HG03103 (cell line): ENCODE measurements at regions not wholly inside any gene's neighbourhood (a gene's known extent, or its start where the extent isn't known, plus 50 kb on each side); places are given as distances from the start of the nearest gene placed in this dataset.
"Not testable (repeated sequence)": the region's sequence is repeated elsewhere in the genome, so short reads cannot be mapped to it uniquely, and the experiment has no call there.

Source experiments
- ATAC-seq: cut with Tn5 transposase; IDR thresholded peaks from one replicate; pipeline ENCODE4 v1.9.1; 2021; ENCODE audit warnings: low read depth; ENCODE audit not compliant: unreplicated experiment

DNA sequence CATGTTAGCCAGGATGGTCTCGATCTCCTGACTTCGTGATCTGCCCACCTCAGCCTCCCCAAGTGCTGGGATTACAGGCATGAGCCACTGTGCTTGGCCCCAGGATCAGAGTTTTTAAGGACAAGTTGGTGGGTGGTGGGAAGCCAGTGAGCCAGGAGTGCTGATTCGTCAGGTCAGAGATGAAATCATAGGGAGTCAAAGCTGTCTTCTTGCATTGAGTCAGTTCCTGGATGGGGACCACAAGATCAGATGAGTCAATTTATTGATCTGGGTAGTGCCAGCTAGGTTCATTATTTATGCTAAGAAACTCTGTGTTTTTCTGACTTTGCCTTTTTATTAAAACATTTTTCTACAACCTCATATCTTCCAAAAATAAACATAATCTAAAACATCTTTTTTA, 423.8 kb downstream of the ARL4A start:
- ATAC-seq: no peak

GRCh38 chr7:13114240-13114639, 426.8 kb downstream of the ARL4A start:
- not testable (repeated sequence) for ATAC-seq

DNA sequence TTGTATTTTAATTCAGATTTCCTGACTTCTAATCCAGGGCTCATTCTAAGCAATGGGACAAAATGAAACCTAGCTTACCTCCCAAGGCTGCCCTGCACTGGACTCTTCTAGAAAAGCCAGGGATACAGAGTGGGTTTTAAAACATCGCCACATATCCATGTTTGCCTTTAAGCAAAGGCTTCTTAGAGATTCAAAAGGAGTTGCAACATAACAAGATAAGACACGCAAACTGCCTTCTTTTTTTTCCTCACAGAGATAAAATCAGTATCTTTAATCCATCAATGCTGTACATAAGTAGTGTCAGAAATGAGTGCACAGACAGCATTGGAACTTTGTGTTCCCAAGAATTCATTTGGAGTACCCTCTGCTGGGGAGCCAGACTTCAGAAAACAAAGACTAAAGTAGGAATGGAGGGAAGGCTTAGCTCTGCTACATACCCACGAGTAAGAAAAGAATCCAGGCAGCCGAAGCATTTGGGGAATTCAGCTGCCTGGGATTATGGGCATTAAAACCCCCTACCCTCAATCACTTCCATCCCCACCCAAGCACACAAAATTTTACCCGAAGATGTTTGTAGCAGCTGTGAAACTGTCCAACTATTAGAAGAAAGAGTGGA, 427.8 kb downstream of the ARL4A start:
- ATAC-seq: no peak

DNA sequence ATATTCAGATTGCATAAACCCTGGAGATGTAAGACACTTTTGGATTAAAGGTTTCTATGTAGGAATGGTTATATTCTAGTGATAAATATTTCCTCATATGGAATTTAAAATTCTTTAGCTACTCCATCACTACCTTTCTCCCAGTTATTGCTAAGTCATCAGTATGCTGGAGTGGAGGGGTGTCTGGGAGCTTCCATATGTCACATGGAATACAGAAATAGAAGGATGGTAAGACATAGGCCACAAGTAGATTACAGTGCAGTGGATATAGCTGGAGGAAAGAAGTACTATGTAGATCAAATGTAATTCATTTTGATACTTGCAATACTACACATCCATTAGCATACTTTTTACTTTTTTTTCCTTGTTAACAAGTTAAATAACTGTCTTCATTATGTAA, 428.4 kb downstream of the ARL4A start:
- ATAC-seq: no peak

DNA sequence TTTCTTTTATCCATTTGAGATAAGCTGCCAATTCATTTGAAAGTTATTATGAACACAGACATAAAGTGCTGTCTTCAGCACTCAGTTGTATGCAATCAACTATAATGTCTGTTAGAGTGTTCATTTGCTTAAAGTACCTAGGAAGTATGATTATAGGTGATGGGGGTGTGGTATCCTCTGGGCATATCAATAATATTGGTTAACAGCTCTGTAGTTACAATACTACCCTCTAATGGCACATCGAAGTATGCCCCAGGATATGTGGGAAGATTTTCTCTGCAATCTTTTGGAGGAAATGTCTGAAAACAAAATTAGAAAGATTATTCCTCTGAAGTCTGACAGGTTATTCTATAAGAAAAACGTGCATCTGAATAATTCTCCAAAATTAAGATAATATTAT, 429.7 kb downstream of the ARL4A start:
- ATAC-seq: no peak

DNA sequence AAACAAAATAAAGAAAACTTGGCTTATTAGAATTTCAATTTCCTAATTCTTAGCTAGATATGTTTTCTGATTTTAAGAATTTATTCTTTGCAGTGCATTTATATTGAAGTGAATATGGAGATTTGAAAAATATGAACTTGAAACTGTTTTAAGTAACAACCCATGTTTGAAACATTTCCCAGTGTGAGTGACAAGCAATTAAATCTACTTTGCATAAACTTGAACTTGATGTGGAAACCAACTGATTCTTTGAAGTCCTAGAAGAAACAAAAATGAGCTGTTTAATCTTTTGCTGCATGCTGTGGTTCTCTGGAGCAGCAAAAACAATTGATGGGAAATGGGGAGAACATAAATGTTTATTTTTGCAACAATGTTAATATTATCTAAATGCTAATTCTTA, 430.2 kb downstream of the ARL4A start:
- no peak for ATAC-seq

DNA sequence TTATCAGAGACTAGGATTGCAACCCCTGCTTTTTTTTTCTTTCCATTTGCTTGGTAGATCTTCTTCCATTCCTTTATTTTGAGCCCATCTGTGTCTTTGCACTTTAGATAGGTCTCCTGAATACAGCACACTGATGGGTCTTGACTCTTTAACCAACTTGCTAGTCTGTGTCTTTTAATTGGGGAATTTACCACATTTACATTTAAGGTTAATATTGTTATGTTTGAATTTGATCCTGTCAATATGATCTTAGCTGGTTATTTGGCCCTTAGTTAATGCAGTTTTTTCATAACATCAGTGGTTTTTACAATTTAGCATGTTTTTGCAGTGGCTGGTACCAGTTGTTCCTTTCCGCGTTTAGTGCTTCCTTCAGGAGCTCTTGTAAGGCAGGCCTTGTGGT, 437.2 kb downstream of the ARL4A start:
- ATAC-seq: not testable (repeated sequence)

DNA sequence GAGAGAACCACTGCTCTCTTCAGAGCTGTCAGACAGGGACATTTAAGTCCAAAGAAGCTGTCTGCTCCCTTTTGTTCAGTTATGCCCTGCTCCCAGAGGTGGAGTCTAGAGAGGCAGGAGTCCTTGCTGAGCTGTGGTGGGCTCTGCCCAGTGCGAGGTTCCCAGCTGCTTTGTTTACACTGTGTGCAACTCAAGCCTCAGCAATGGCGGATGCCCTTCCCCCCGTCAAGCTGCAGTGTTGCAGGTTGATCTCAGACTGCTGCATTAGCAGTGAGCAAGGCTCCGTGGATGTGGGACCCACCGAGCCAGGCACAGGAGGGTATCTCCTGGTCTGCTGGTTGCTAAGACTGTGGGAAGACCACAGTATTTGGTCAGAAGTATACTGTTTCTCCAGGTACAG, 438.9 kb downstream of the ARL4A start:
- no peak for ATAC-seq

- no peak for ATAC-seq
Observed at GRCh38 chr7:13130321-13130720, 442.9 kb downstream of the ARL4A start.

- ATAC-seq: not testable (repeated sequence)
Observed at GRCh38 chr7:13130906-13131305, 443.5 kb downstream of the ARL4A start.

GRCh38 chr7:13132314-13132713, 444.9 kb downstream of the ARL4A start:
- ATAC-seq: no peak

GRCh38 chr7:13136345-13136744, 448.9 kb downstream of the ARL4A start:
- ATAC-seq: not testable (repeated sequence)

DNA sequence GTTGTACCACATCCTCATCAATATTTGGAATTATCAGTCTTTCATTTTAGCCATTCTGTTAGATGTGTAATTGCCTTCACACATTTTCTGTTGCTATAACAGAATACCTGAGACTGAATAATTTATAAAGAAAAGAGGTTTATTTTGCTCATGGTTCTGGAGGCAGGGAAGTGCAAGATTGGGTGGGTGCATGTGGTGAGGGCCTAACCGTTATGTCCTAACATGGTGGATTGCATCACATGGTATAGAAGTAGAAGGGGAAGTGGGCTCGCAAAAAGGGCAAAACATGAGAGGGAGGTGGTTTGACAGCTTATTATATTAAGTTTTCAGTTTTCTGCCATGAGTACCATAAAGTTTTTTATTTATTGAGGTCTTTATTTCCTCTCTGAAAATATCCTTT, 452.0 kb downstream of the ARL4A start:
- ATAC-seq: no peak

- no peak for ATAC-seq
Observed at GRCh38 chr7:13144673-13145072, 457.2 kb downstream of the ARL4A start.

- ATAC-seq: no peak
Observed at GRCh38 chr7:13148548-13148947, 461.1 kb downstream of the ARL4A start.

- ATAC-seq: no peak
Observed at GRCh38 chr7:13151978-13152377, 464.5 kb downstream of the ARL4A start.

- ATAC-seq: no peak
Observed at GRCh38 chr7:13152755-13153154, 465.3 kb downstream of the ARL4A start.

DNA sequence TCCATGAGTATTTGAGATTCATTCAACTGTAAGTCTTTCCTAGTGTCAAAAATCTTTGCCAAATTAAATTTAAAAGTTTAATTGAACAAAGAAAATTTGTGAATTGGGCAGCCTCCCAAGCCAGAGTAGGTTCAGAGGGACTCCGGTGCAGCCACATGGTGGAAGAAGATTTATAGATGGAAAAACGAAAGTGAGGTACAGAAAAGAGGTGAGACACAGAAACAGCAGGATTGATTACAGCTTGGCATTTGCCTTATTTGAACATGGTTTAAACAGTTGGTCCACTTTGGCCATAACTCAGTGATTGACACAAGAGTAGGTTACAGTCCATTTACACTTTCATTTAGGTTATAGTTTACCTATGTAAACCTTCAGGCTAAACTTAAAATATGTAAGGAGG, 465.8 kb downstream of the ARL4A start:
- ATAC-seq: no peak

GRCh38 chr7:13153742-13154141, 466.3 kb downstream of the ARL4A start:
- no peak for ATAC-seq

DNA sequence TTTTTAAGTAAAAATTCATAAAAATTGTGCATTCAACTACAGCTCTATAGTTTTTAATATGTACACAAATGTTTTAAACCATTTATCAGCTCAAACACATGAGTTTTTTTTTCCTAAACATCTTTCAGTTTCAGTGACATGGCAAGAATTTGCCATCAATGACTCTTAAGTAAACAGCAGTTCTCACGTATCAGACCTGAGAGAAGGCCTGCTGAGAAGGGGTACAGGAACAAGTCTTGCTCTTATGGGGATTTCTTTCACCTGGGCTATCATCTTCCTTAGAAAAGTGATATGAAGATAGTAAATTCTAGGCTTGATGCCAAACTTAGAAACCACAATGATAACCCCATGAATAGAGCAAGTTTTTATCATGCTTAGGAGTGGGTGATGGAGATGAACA, 467.8 kb downstream of the ARL4A start:
- ATAC-seq: no peak

- ATAC-seq: no peak
Observed at GRCh38 chr7:13159003-13159402, 471.6 kb downstream of the ARL4A start.

- no peak for ATAC-seq
Observed at GRCh38 chr7:13159467-13160184, 472.2 kb downstream of the ARL4A start.
